OCI-LY7 (cell line): ENCODE measurements at regions not wholly inside any gene's neighbourhood (a gene's known extent, or its start where the extent isn't known, plus 50 kb on each side); places are given as distances from the start of the nearest gene placed in this dataset.

Experiments
- CTCF ChIP-seq: fragments of 200-600 bp; sonication (generic); conservative IDR thresholded peaks from 2 replicates; pipeline ENCODE4 v1.5.1; 2014; ENCODE audit warnings: mild to moderate bottlenecking, antibody characterized with exemption, low read length, moderate library complexity, mixed read lengths
- EZH2phosphoT487 ChIP-seq: fragments of 200-600 bp; sonication (generic); IDR thresholded peaks from 2 replicates; pipeline ENCODE4 v1.6.1; 2018; ENCODE audit warnings: low read depth, borderline replicate concordance, mild to moderate bottlenecking, mixed run types, antibody characterized with exemption, low read length, moderate library complexity, mixed read lengths

GRCh38 chr7:136102881-136103280 lies 125.7 kb upstream of the MTPN start:
- no peak for TF ChIP-seq CTCF
- TF ChIP-seq EZH2phosphoT487 = no peak
